GM19397 (cell line): ENCODE measurements at regions not wholly inside any gene's neighbourhood (a gene's known extent, or its start where the extent isn't known, plus 50 kb on each side); places are given as distances from the start of the nearest gene placed in this dataset.

Source experiments
- ATAC-seq: cut with Tn5 transposase; IDR thresholded peaks from one replicate; pipeline ENCODE4 v1.9.1; 2021; ENCODE audit warnings: mild to moderate bottlenecking, moderate library complexity; ENCODE audit not compliant: unreplicated experiment

- no peak for ATAC-seq
Measured at GRCh38 chr14:54126947-54127346, 170.3 kb upstream of the BMP4 start.

DNA sequence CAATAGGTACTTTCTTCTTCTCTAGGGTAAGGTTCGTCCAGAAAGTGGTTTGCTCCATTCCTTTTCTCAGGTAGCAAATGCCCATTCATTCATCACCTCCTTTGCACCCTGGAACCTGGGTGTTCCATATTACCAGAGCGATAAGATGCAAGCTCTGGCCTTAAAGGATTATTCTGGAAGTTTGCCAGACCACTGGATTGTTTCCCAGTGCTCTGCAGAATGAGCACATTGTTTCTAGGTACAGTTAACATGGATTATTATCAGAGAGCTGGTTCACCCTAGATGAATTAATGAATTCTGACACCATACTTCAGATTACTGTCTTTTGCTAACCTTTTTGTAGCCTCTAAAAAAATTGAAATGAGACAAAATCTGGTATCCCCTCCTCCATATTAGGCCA is 170.9 kb upstream of the BMP4 start:
- no peak for ATAC-seq

DNA sequence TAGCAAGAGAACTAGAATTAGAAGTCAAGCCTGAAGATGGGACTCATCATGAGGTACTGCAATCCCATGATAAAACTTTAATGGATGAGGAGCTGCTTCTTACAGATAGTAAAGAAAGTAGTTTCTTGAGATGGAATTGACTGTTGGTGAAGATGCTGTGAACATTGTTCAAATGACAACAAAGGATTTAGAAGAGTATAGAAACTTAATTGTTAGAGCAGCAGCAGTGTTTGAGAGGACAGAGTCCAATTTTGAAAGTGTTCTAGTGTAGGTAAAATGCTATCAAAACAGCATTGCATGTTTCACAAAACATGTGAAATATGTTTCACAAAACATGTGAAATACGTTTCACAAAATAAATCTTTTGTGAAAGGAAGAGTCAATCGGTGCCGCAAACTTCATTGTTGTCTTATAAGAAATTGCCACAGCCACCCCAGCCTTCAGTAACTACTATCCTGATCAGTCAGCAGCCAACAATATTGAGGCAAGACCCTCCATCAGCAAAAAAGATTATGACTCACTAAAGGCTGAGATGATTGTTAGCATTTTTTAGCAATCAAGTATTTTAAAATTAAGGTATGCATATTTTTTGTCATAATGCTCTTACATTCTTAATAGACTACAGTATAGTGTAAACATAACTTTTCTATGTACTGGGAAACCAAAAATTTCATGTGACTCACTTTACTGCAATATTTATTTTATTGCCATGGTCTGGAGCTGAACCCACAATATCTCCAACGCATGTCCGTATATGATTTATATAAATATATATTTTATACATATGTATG is 173.4 kb upstream of the BMP4 start:
- ATAC-seq: no peak

- no peak for ATAC-seq
Measured at GRCh38 chr14:54132496-54132895, 175.9 kb upstream of the BMP4 start.

GRCh38 chr14:54133896-54134295 is 177.3 kb upstream of the BMP4 start:
- ATAC-seq: no peak

DNA sequence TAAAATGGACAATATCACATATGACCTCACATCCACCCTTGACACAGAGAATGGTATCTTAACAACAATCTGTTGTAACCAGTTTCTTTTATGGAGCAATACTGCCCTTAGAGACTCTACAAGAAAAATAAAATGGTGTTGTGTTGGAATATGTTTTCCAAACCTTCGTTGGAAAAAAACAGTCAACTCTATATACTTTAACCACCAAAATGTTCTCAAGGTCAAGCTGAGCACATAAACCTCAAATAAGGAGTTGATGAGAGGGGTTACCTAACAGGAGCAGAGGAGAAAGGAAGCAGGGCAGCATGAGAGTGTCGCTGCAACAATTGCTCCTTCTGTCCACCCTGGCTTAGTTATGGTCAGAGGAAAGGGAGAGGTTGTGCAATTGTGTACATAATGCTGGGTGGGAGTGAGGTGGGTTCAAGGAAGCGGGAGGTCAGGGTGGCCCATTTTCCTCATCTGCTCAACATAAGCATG is 179.2 kb upstream of the BMP4 start:
- ATAC-seq: no peak

DNA sequence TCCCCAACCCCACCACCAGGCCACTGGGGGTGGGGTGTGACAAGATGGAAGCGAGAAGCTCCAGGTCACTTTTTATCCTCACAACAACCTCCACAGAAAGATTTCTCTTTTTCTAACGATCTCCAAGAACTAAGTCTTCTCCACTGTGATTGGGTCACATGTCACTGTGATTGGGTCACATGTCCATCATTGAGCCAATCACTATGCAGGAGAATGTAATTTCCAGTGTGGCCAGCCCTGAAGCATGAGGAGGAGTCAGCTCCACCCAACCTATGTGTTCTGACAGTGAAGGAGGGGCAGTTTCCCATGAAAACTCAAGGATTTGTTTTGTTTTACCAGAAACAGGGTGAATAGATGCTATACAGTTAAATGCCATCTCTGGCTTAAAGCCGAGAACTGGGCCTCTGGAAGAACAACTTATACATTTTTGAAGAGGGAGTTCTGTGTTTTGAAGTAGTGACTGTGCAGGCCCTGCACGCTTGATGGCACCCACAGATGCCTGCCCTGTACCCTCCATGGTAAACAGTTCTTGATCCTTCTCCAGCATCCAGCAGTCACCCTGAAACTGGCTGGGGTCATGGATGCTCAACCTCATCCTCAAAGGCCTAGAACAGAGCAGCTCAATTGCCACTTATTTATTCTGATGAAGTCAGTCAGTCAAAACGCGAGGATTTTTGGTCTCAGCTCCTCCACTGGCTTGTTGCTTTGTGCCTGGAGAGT is 180.4 kb upstream of the BMP4 start:
- ATAC-seq: no peak

GRCh38 chr14:54137614-54137961 is 181.0 kb upstream of the BMP4 start:
- no peak for ATAC-seq

DNA sequence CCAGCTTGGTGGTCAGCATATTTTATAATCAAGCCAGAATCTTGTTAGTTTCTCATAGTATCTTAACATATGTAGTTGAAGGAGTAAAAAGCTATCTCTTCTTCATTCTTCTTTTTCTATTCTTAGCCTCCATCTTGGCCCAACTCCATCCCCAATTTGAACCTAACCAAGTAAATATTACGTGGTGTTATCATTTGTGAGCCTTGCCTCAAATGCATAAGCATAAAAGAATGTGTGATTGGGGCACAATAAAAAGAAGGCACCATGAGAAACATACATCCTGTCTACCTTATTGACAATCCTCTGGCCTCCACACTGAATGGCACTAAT is 181.4 kb upstream of the BMP4 start:
- no peak for ATAC-seq

- ATAC-seq: no peak
Measured at GRCh38 chr14:54138354-54139038, 181.9 kb upstream of the BMP4 start.

- ATAC-seq: no peak
Measured at GRCh38 chr14:54140551-54140950, 183.9 kb upstream of the BMP4 start.

- ATAC-seq: no peak
Measured at GRCh38 chr14:54146601-54147000, 190.0 kb upstream of the BMP4 start.

DNA sequence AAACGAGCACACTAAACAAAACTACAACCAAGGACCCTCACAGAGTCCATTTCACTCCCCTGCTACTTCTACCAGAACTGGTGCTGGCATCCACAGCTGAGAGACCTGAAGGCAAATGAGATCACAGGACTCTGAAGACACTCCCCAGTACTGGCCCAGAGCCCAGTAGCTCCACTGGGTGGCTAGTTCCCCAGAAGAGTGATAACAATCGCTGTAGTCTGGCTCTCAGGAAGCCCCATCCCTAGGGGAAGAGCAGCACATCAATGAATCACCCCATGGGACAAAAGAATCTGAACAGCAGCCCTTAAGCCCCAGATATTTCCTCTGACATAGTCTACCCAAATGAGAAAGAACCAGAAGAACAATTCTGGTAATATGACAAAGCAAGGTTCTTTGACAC is 190.7 kb upstream of the BMP4 start:
- ATAC-seq: no peak

- no peak for ATAC-seq
Measured at GRCh38 chr14:54147758-54148157, 191.1 kb upstream of the BMP4 start.

GRCh38 chr14:54148251-54148650 is 191.6 kb upstream of the BMP4 start:
- ATAC-seq: no peak

DNA sequence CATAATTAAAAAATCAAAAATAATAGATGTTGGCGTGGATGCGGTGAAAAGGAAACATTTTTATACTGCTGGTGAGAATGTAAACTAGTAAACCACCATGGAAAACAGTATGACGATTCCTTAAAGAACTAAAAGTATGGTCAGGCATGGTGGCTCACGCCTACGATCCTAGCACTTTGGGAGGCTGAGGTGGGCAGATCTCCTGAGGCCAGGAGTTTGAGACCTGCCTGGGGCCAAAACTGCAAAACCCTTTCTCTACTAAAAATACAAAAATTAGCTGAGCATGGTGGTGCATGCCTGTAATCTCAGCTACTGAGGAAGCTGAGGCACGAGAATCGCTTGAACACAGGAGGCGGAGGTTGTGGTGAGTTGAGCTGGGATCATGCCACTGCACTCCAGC is 195.7 kb upstream of the BMP4 start:
- no peak for ATAC-seq

GRCh38 chr14:54166049-54166950 is 209.7 kb upstream of the BMP4 start:
- no peak for ATAC-seq

GRCh38 chr14:54168489-54168888 is 211.9 kb upstream of the BMP4 start:
- ATAC-seq: no peak

- no peak for ATAC-seq
Measured at GRCh38 chr14:54169254-54169924, 212.8 kb upstream of the BMP4 start.

DNA sequence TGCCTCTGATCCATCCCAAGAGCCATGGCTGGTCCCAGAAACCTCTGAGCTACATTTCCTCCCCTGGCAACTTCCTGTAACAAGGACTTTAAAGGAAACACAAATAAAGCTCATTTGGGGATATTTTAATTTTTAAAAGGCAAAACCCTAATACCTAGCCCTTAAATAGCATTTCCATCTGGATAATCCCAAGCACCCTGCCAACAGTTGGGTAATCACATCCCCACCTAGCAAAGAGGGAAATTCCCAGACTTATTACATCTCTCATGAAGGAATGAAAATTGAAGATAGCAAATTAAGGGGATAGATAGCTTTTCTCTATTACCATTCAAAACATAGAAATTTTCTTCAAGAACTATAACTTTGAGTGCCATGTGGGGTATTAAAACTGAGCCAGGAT is 213.7 kb upstream of the BMP4 start:
- ATAC-seq: no peak
